ENCODE measurements at regions not wholly inside any gene's neighbourhood (a gene's known extent, or its start where the extent isn't known, plus 50 kb on each side); places are given as distances from the start of the nearest gene placed in this dataset.

DNA sequence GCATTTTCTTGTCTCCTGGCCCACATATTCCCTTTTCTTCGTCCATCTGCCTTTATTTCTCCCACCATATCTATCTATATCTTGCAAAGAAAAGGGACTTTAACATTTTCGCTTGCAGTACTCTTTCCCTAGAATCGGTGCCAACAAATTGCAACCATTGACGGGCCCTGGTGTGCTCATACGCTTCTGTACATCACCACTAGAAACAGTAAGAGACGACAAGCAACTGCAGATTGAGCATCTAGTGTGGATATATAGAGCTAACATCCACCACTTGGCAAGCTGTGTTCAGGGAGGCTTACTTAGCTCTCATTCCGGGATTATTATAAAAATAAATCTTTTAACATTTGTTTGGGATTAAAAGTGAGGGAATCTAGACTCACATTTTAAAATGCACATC is 230.8 kb upstream of the PKN2 start:
- H3K9me3 ChIP-seq: no peaks in the 10 kb centered on the region
- no peaks in the 10 kb centered on the region for H3K27me3 ChIP-seq
- H3K27ac ChIP-seq: no peak overlapping the region
- 67 to 74% methylated on average over 7 of the region's 7 CpGs for WGBS, 2 donors
- intact Hi-C loops (cut with DNase I): no loop called here
- TF ChIP-seq, protein P1, sequence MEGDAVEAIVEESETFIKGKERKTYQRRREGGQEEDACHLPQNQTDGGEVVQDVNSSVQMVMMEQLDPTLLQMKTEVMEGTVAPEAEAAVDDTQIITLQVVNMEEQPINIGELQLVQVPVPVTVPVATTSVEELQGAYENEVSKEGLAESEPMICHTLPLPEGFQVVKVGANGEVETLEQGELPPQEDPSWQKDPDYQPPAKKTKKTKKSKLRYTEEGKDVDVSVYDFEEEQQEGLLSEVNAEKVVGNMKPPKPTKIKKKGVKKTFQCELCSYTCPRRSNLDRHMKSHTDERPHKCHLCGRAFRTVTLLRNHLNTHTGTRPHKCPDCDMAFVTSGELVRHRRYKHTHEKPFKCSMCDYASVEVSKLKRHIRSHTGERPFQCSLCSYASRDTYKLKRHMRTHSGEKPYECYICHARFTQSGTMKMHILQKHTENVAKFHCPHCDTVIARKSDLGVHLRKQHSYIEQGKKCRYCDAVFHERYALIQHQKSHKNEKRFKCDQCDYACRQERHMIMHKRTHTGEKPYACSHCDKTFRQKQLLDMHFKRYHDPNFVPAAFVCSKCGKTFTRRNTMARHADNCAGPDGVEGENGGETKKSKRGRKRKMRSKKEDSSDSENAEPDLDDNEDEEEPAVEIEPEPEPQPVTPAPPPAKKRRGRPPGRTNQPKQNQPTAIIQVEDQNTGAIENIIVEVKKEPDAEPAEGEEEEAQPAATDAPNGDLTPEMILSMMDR (IDR thresholded peaks at IDR 0.05): no peak
- no peak for TF ChIP-seq POLR2A (IDR thresholded peaks at IDR 0.05)
- H3K4me3 ChIP-seq: no peak overlapping the region
- H3K4me1 ChIP-seq: no peaks in the 10 kb centered on the region
- no peaks in the 10 kb centered on the region for H3K36me3 ChIP-seq
- DNase-seq: no peak

DNA sequence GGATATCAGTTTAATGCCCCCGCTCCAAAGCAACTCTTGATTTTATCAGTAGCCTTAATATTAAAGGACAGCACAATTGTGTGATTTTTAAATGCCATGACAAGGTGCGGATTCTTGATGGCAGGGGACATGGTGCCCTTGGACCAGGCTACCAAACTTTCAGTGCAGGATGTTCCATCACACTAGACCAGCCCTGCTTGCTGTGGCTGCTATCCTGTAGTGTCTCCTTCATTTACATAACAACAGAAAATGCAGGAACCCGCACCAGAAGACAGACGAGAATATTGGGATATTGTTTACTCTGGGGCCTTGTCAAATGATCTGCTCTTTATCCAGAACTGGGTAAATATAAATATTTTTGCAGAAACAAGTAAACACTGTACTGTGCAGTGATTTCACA is 229.3 kb upstream of the PKN2 start:
- TF ChIP-seq POLR2A (IDR thresholded peaks at IDR 0.05): no peak
- TF ChIP-seq, protein P1 (IDR thresholded peaks at IDR 0.05): no peak
- H3K27me3 ChIP-seq: no peaks in the 10 kb centered on the region
- H3K36me3 ChIP-seq: no peaks in the 10 kb centered on the region
- 68 to 71% methylated on average over 4 of the region's 4 CpGs for WGBS, 2 donors
- H3K27ac ChIP-seq: no peak overlapping the region
- intact Hi-C loops (cut with DNase I): no loop called here
- no peak for DNase-seq
- no peaks in the 10 kb centered on the region for H3K4me1 ChIP-seq
- H3K4me3 ChIP-seq: no peak overlapping the region
- no peaks in the 10 kb centered on the region for H3K9me3 ChIP-seq

DNA sequence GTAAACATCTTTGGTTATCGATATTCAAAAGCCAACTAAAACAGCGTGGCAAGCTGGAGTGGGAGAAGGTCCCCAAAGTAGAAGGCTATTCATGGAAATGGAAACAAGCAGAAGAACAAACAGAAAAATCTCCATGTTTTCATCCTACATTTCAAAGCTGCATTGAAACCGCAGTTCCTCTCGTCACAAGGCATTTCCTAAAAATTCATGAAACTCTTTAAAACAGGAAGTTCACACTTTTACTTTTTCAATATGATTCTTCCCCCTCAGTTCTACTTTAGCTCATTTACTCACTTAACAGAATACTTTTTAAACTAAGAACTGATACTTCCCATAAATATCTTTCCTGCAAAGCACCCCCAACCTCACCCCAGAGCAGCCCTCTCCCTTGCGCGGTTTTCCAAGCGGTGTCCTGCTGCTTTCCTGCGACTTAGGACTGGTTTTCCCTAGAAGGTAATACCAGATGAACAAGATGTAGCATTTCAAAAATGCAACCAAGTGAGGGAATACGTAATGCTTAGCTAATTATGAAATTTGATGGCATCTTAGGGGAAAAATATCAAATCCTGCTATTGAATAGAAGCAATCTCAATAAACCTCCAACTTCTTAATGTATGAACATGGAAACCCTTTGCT is 228.3 kb upstream of the PKN2 start:
- Histone ChIP-seq H3K4me3 (no peak overlapping the region), H3K4me1 (no peaks in the 10 kb centered on the region), H3K27me3 (no peaks in the 10 kb centered on the region), H3K36me3 (no peaks in the 10 kb centered on the region), H3K9me3 (no peaks in the 10 kb centered on the region), H3K27ac (no peak overlapping the region)
- DNase-seq: no peak
- TF ChIP-seq, protein P1 (IDR thresholded peaks at IDR 0.05): no peak
- TF ChIP-seq POLR2A (IDR thresholded peaks at IDR 0.05): no peak
- WGBS, 2 donors: 57 to 62% methylated on average over 9 of the region's 9 CpGs
- intact Hi-C loops (cut with DNase I): no loop called here

DNA sequence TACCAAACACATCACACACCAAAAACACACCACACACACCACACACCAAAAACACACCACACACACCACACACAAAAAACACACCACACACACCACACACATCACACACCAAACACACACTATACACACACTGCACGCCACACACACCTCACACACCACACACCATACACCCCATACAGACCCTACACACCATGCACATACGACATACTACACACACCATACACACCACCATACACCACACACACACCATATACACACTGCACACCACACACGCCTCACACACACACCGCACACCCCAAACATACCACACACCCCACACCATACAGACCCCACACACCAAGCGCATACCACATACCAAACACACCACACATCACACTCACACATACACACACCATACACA is 226.9 kb upstream of the PKN2 start:
- no peaks in the 10 kb centered on the region for H3K36me3 ChIP-seq
- no peak for TF ChIP-seq POLR2A (IDR thresholded peaks at IDR 0.05)
- TF ChIP-seq, protein P1 (IDR thresholded peaks at IDR 0.05): no peak
- H3K4me1 ChIP-seq: peaks cover 0 to 6% (median 0%) of the 10 kb centered on the region in 3 donors
- 88 to 97% methylated on average over 5 of the region's 5 CpGs for WGBS, 2 donors
- no peak overlapping the region for H3K4me3 ChIP-seq
- intact Hi-C loops (cut with DNase I): no loop called here
- no peaks in the 10 kb centered on the region for H3K9me3 ChIP-seq
- H3K27ac ChIP-seq: no peak overlapping the region
- no peak for DNase-seq
- H3K27me3 ChIP-seq: peaks cover 0 to 15% (median 0%) of the 10 kb centered on the region in 4 donors

DNA sequence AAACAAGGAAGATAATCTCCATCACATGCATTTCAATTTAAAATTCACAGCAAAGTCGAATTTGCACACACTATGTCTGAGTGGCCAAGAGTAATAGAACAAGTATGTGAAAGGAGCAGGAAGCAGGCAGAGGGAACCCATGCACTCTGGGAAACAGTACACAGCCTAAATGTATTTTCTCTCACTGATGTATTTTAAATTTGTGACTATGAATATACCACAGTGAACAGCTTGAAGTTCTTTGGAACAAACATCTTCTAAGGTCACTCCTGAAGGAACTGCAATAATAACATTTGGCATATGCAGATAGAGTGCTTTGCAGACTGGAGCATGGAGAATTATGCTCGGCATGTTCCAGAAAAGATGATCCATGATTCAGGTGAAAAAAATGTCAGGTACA is 223.1 kb upstream of the PKN2 start:
- H3K27me3 ChIP-seq: peaks cover 0 to 26% (median 0%) of the 10 kb centered on the region in 4 donors
- TF ChIP-seq POLR2A (IDR thresholded peaks at IDR 0.05): no peak
- TF ChIP-seq, protein P1 (IDR thresholded peaks at IDR 0.05): no peak
- peaks cover 0 to 15% (median 3%) of the 10 kb centered on the region in 3 donors for H3K4me1 ChIP-seq
- 50 to 53% methylated on average over 2 of the region's 2 CpGs for WGBS, 2 donors
- H3K4me3 ChIP-seq: no peak overlapping the region
- H3K9me3 ChIP-seq: no peaks in the 10 kb centered on the region
- H3K36me3 ChIP-seq: no peaks in the 10 kb centered on the region
- intact Hi-C loops (cut with DNase I): no loop called here
- H3K27ac ChIP-seq: no peak overlapping the region
- no peak for DNase-seq
